ENCODE measurements at regions not wholly inside any gene's neighbourhood (a gene's known extent, or its start where the extent isn't known, plus 50 kb on each side); places are given as distances from the start of the nearest gene placed in this dataset.

DNA sequence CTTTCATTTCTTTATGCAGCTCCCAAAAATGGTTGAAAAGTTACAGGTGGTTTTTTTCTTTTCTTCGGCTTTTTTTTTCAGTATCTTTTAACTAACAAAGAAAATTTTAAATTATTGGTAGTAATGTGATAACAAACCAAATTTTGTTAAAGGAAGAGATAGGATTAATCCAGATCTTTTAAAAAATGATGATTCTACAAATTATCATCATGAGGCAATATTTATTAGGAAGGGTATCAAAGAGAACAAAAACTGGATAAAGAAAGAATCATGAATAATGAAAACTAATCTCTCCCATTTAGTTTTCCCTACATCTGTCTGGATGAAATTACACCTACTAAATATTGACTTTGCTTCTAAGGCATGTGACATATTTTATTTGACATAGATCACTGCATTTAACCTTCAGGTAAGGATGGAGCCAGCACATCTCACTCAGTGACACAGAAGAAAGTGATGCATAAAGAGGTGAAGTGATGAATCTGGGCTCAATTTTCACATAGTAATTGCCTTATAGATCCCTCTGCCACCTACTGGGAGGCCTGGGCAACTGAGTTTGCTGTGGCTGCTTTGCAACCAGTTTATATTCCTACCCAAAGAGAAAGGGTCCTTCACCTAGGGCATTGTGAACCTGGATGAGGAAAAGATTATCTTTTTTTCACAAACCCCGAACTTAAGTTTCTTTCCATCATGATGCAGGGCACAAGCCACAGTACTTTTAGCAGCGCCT is 155.6 kb downstream of the HNRNPD start:
- H3K4me3 ChIP-seq (ENCODE audit: extremely low read depth, insufficient read depth, low read length, poor library complexity, severe bottlenecking): no peak overlapping the region
- no peaks in the 10 kb centered on the region for H3K9me3 ChIP-seq (ENCODE audit: control insufficient read depth, low read length)
- no peak overlapping the region for H3K27ac ChIP-seq (ENCODE audit: low read depth, low read length, severe bottlenecking)
- H3K4me1 ChIP-seq (ENCODE audit: control insufficient read depth, insufficient read depth, low read length, poor library complexity, severe bottlenecking): no peaks in the 10 kb centered on the region
- WGBS, 2 experiments (ENCODE audit: insufficient coverage in 2 of 2): 69 to 72% methylated on average over 2 of the region's 3 CpGs
- H3K36me3 ChIP-seq (ENCODE audit: control insufficient read depth, insufficient read depth, low read length): no peaks in the 10 kb centered on the region

DNA sequence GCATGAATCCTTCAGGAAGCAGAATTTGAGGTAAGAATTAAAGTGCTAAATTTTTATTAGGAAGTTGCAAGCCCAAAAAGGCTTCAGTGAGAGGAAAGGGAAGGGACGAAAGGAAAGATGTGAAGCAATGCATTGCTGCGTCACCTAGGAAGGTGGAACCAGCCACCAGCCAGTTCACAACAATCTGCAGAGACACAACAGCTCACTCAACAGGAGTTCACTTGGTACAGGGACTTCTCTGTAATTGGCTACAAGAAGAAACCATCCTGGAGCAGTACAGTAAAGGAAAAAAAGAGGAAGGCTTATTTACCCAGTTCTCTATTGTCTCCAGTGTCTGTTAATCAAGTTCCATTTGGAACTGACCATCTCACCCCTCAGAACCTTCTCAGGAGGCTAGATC is 157.6 kb downstream of the HNRNPD start:
- no peak overlapping the region for H3K4me3 ChIP-seq (ENCODE audit: extremely low read depth, insufficient read depth, low read length, poor library complexity, severe bottlenecking)
- no peaks in the 10 kb centered on the region for H3K36me3 ChIP-seq (ENCODE audit: control insufficient read depth, insufficient read depth, low read length)
- H3K27ac ChIP-seq (ENCODE audit: low read depth, low read length, severe bottlenecking): no peak overlapping the region
- WGBS, 2 experiments (ENCODE audit: insufficient coverage in 2 of 2): 100% methylated on average over 1 of the region's 2 CpGs; no CpG with 5 or more reads in 1 of the 2 experiments
- no peaks in the 10 kb centered on the region for H3K4me1 ChIP-seq (ENCODE audit: control insufficient read depth, insufficient read depth, low read length, poor library complexity, severe bottlenecking)
- no peaks in the 10 kb centered on the region for H3K9me3 ChIP-seq (ENCODE audit: control insufficient read depth, low read length)

- Histone ChIP-seq H3K4me3 (ENCODE audit: extremely low read depth, insufficient read depth, low read length, poor library complexity, severe bottlenecking) (no peak overlapping the region), H3K4me1 (ENCODE audit: control insufficient read depth, insufficient read depth, low read length, poor library complexity, severe bottlenecking) (no peaks in the 10 kb centered on the region), H3K36me3 (ENCODE audit: control insufficient read depth, insufficient read depth, low read length) (no peaks in the 10 kb centered on the region), H3K9me3 (ENCODE audit: control insufficient read depth, low read length) (no peaks in the 10 kb centered on the region), H3K27ac (ENCODE audit: low read depth, low read length, severe bottlenecking) (no peak overlapping the region)
Observed at GRCh38 chr4:82215800-82216199, 158.0 kb downstream of the HNRNPD start.

GRCh38 chr4:82215039-82215438 is 158.8 kb downstream of the HNRNPD start:
- no peaks in the 10 kb centered on the region for H3K36me3 ChIP-seq (ENCODE audit: control insufficient read depth, insufficient read depth, low read length)
- no peaks in the 10 kb centered on the region for H3K4me1 ChIP-seq (ENCODE audit: control insufficient read depth, insufficient read depth, low read length, poor library complexity, severe bottlenecking)
- no CpG with 5 or more reads among the region's 1 CpG for WGBS, 2 experiments (ENCODE audit: insufficient coverage in 2 of 2)
- no peak overlapping the region for H3K27ac ChIP-seq (ENCODE audit: low read depth, low read length, severe bottlenecking)
- no peak overlapping the region for H3K4me3 ChIP-seq (ENCODE audit: extremely low read depth, insufficient read depth, low read length, poor library complexity, severe bottlenecking)
- no peaks in the 10 kb centered on the region for H3K9me3 ChIP-seq (ENCODE audit: control insufficient read depth, low read length)

DNA sequence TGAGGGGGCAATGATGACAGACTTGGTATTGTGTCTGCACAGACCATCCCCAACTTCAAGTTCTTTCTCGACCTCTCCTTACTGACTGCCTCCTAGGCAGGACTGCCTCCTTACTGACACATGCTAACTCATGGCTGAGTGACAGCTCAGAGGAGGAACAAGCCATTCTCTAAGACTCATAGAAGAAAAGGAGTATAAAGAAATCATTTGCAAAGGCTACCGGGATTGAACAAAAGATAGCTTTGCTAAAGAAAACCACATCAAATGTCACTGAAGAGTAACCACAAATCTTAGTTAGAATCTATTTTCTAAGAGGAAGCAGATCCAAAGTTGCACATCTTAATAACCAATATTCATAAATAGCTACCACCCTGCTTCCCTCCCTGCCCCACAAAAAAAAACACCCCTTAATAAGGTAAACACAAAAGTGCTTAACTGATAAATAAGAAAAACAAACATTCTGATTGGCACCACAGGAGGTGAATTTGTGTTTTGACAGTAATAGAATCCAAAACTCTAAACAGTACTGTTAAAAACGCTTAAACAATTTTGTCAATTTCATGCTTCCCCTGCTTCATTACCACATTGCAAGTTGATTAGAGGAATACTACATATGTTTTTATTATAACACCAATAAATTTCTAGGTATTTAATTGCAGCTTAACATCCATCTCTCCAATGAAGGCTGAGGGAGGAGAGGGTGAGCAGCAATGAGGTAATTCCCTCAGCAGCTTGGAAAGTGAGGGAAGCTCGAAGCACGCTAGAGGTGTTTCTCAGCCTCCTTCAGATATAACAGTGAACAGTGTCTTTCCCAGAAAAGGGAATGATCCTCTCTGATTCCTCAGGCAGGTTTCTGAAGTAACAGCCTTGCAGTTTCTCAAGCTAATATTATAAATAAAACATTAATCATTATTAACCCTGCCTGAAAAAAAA is 160.0 kb downstream of the HNRNPD start:
- H3K36me3 ChIP-seq (ENCODE audit: control insufficient read depth, insufficient read depth, low read length): no peaks in the 10 kb centered on the region
- H3K9me3 ChIP-seq (ENCODE audit: control insufficient read depth, low read length): no peaks in the 10 kb centered on the region
- H3K4me3 ChIP-seq (ENCODE audit: extremely low read depth, insufficient read depth, low read length, poor library complexity, severe bottlenecking): no peak overlapping the region
- 50 to 60% methylated on average over 1 to 2 of the region's 5 CpGs for WGBS, 2 experiments (ENCODE audit: insufficient coverage in 2 of 2)
- no peaks in the 10 kb centered on the region for H3K4me1 ChIP-seq (ENCODE audit: control insufficient read depth, insufficient read depth, low read length, poor library complexity, severe bottlenecking)
- H3K27ac ChIP-seq (ENCODE audit: low read depth, low read length, severe bottlenecking): no peak overlapping the region

- H3K4me1 ChIP-seq (ENCODE audit: control insufficient read depth, insufficient read depth, low read length, poor library complexity, severe bottlenecking): no peaks in the 10 kb centered on the region
- WGBS, 2 experiments (ENCODE audit: insufficient coverage in 2 of 2): 0% methylated on average over 1 of the region's 3 CpGs; no CpG with 5 or more reads in 1 of the 2 experiments
- H3K9me3 ChIP-seq (ENCODE audit: control insufficient read depth, low read length): no peaks in the 10 kb centered on the region
- H3K27ac ChIP-seq (ENCODE audit: low read depth, low read length, severe bottlenecking): no peak overlapping the region
- H3K36me3 ChIP-seq (ENCODE audit: control insufficient read depth, insufficient read depth, low read length): no peaks in the 10 kb centered on the region
- H3K4me3 ChIP-seq (ENCODE audit: extremely low read depth, insufficient read depth, low read length, poor library complexity, severe bottlenecking): no peak overlapping the region
Observed at GRCh38 chr4:82201805-82202641, 171.8 kb downstream of the HNRNPD start.

DNA sequence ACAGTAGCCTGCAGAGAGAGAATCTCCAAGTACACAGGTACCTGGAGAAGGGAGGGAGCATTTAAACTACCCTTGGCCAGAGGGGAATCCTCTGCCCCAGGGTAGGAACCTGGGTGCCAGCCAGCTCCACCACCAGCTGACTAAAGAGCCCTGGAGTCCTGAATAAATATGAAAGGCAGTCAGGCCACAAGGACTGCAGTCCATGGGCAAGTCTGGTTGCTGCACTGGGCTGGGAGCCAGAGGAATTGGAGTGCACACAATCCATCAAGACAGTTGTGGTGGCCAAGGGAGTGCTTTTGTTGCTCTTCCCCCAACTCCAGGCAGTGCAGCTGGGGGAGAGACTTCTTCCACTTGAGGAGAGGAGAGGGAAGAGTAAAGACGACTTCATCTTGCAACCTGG is 172.5 kb downstream of the HNRNPD start:
- H3K4me1 ChIP-seq (ENCODE audit: control insufficient read depth, insufficient read depth, low read length, poor library complexity, severe bottlenecking): no peaks in the 10 kb centered on the region
- WGBS, 2 experiments (ENCODE audit: insufficient coverage in 2 of 2): no CpG with 5 or more reads among the region's 1 CpG
- H3K4me3 ChIP-seq (ENCODE audit: extremely low read depth, insufficient read depth, low read length, poor library complexity, severe bottlenecking): no peak overlapping the region
- H3K27ac ChIP-seq (ENCODE audit: low read depth, low read length, severe bottlenecking): no peak overlapping the region
- no peaks in the 10 kb centered on the region for H3K36me3 ChIP-seq (ENCODE audit: control insufficient read depth, insufficient read depth, low read length)
- no peaks in the 10 kb centered on the region for H3K9me3 ChIP-seq (ENCODE audit: control insufficient read depth, low read length)

- H3K36me3 ChIP-seq (ENCODE audit: control insufficient read depth, insufficient read depth, low read length): no peaks in the 10 kb centered on the region
- no peak overlapping the region for H3K27ac ChIP-seq (ENCODE audit: low read depth, low read length, severe bottlenecking)
- H3K4me1 ChIP-seq (ENCODE audit: control insufficient read depth, insufficient read depth, low read length, poor library complexity, severe bottlenecking): no peaks in the 10 kb centered on the region
- WGBS, 2 experiments (ENCODE audit: insufficient coverage in 2 of 2): no CpG with 5 or more reads among the region's 1 CpG
- no peak overlapping the region for H3K4me3 ChIP-seq (ENCODE audit: extremely low read depth, insufficient read depth, low read length, poor library complexity, severe bottlenecking)
- no peaks in the 10 kb centered on the region for H3K9me3 ChIP-seq (ENCODE audit: control insufficient read depth, low read length)
Observed at GRCh38 chr4:82200046-82200445, 173.7 kb downstream of the HNRNPD start.

- Histone ChIP-seq H3K4me1 (ENCODE audit: control insufficient read depth, insufficient read depth, low read length, poor library complexity, severe bottlenecking) (no peaks in the 10 kb centered on the region), H3K9me3 (ENCODE audit: control insufficient read depth, low read length) (no peaks in the 10 kb centered on the region), H3K4me3 (ENCODE audit: extremely low read depth, insufficient read depth, low read length, poor library complexity, severe bottlenecking) (no peak overlapping the region), H3K36me3 (ENCODE audit: control insufficient read depth, insufficient read depth, low read length) (no peaks in the 10 kb centered on the region), H3K27ac (ENCODE audit: low read depth, low read length, severe bottlenecking) (no peak overlapping the region)
- 89% methylated on average over 1 of the region's 4 CpGs; no CpG with 5 or more reads in 1 of the 2 experiments for WGBS, 2 experiments (ENCODE audit: insufficient coverage in 2 of 2)
Observed at GRCh38 chr4:82194329-82194728, 179.5 kb downstream of the HNRNPD start.

DNA sequence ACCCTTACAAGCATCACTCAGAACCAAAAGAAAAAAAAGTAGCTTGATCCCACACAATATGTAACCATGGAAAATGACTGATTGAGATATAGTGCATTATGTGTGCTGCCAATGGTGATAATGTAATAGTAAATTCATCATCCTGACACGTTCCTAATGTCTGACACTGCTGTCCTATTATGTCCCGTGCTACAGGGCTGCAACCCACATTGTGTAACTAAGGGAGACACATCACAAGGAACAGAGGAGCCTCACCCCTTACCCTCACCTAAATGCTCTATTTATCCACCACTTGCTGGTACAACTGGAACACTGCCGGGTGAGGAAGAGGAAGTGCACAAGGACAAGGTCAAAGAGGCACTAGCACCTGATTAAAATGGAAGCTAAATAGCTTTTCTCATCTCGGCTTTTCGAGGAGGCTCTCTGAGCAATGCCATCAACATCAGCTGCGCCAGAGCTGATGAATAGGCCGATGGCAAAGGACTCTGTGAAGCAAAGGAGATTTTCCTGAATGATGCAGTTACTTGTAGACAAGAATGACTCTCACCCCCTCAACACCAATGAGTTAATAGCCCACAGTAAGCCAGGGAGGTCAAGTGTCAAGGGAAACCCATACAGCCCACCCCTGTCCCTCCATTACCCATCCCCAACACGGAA is 181.6 kb downstream of the HNRNPD start:
- Histone ChIP-seq H3K27ac (ENCODE audit: low read depth, low read length, severe bottlenecking) (no peak overlapping the region), H3K4me3 (ENCODE audit: extremely low read depth, insufficient read depth, low read length, poor library complexity, severe bottlenecking) (no peak overlapping the region), H3K36me3 (ENCODE audit: control insufficient read depth, insufficient read depth, low read length) (no peaks in the 10 kb centered on the region), H3K4me1 (ENCODE audit: control insufficient read depth, insufficient read depth, low read length, poor library complexity, severe bottlenecking) (no peaks in the 10 kb centered on the region), H3K9me3 (ENCODE audit: control insufficient read depth, low read length) (no peaks in the 10 kb centered on the region)
- 63 to 93% methylated on average over 4 to 5 of the region's 8 CpGs for WGBS, 2 experiments (ENCODE audit: insufficient coverage in 2 of 2)
